ENCODE measurements at regions not wholly inside any gene's neighbourhood (a gene's known extent, or its start where the extent isn't known, plus 50 kb on each side); places are given as distances from the start of the nearest gene placed in this dataset.
A peak's percentile ranks its signal among the peaks of the same experiment; 100 is the strongest.
"Not testable (repeated sequence)": the region's sequence is repeated elsewhere in the genome, so short reads cannot be mapped to it uniquely, and the experiment has no call there.

DNA sequence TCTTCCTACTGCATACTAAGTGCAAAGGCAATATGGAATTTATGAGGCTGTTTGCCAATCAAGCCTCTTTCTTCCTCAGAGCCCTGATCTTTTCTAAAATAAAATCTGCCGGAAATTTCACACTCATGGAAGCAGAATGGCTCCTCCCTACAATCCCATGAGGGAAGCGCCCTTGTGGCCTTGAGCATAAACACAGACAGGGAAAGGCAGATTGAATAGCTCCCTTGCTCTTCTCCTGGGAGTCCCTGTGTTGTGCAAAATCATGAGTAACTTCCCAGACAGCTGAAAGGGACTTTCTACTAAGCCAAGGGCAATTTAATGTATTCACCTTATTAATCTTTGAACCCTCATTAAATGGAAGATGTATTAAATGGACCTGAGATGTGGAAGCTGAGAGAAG, 226.1 kb upstream of the PIK3R1 start:
- Histone ChIP-seq H3K4me1 (no peaks in the 10 kb centered on the region), H3K27me3 (no peaks in the 10 kb centered on the region), H3K36me3 (no peaks in the 10 kb centered on the region), H3K9ac (no peak overlapping the region), H3K9me3 (replicated peaks in 1 of 11) (peaks cover 0 to 4% (median 0%) of the 10 kb centered on the region in 11 experiments; a peak in 1 of 22 replicates), H3K4me3 (no peak overlapping the region), H3K27ac (no peak overlapping the region), H4K20me1 (no peaks in the 10 kb centered on the region), H3K4me2 (no peak overlapping the region)
- no peak for TF ChIP-seq Cebpa-rat (IDR thresholded peaks at IDR 0.05)

DNA sequence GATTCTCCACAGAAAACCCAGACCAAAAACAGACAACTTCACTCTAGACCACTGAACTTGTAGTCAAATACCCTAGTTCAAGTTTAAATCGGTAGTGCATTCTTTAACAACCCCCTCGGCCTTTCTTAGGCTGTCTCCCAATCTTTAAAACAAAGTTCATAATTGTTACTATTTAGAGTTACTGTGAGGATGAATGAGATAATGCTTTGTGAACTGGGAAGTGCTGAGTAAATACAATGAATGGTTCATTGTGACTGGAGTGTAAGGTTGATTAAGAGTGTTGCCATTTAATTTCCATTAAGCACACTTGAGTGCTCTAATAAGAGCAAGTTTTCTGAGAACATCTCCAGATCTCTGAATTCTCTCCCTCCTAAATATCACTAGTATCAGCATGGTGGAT, 228.8 kb upstream of the PIK3R1 start:
- Histone ChIP-seq H3K9ac (no peak overlapping the region), H3K9me3 (replicated peaks in 1 of 11) (no peaks in the 10 kb centered on the region), H4K20me1 (no peaks in the 10 kb centered on the region), H3K36me3 (no peaks in the 10 kb centered on the region), H3K27ac (no peak overlapping the region), H3K4me2 (no peak overlapping the region), H3K4me3 (no peak overlapping the region), H3K27me3 (no peaks in the 10 kb centered on the region), H3K4me1 (peaks cover 10 to 18% (median 12%) of the 10 kb centered on the region in 10 experiments; a peak in 14 of 20 replicates)
- TF ChIP-seq Cebpa-rat (IDR thresholded peaks at IDR 0.05), result no peak

DNA sequence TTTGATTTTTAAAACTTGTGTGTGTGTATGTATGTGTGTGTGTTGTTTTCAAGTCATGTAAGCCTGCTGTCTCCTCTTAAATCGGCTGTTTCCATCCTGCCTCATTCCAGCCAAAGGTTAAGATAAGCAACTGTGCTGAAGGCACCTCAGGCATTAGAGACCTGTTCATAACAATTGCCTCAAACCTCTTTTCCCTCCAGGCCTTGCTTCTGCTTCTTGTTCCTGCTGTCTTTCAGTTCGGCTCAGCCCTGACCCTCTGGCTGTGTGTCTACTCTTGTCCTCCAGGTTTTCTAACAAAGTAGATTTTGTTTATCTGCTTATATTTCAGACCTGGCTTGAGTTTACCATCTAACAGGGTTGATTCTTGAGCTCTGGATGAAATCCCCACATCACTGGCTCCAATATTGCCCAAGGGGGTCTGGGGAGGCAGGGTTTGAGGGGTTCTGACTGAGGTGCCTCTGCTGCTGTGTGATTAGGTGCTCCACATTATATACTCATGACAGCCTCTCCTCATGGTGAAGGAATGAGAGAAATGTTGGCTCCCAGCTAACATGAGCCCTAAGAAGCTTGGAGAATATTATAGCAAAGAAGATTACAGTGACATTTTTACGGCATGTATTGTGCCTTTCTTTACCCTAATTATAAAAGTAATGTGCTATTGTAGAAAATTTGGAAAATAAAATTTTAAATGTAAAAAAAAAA, 229.7 kb upstream of the PIK3R1 start:
- Histone ChIP-seq H3K4me2 (no peak overlapping the region), H3K27me3 (no peaks in the 10 kb centered on the region), H3K4me1 (peaks cover 10 to 18% (median 12%) of the 10 kb centered on the region in 10 experiments; a peak in 14 of 20 replicates), H3K9me3 (replicated peaks in 1 of 11) (no peaks in the 10 kb centered on the region), H4K20me1 (no peaks in the 10 kb centered on the region), H3K4me3 (no peak overlapping the region), H3K27ac (no peak overlapping the region), H3K36me3 (no peaks in the 10 kb centered on the region), H3K9ac (no peak overlapping the region)
- no peak for TF ChIP-seq Cebpa-rat (IDR thresholded peaks at IDR 0.05)

DNA sequence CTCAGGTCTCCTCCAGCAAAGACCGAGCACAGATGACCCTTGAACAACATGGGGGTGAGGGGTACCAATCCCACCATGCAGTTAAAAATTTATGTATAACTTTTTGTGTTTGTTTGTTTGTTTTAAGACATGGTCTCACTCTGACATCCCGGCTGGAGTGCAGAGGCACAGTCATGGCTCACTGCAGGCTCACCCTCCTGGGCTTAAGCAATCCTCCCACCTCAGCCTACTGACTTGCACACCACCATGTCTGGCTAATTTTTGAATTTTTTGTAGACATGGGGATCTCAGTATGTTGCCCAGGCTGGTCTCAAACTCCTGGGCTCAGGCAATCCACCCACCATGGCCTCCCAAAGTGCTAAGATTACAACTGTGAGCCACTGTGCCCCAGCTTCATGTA, 231.0 kb upstream of the PIK3R1 start:
- no peak overlapping the region for H3K9ac ChIP-seq
- no peak for TF ChIP-seq Cebpa-rat (IDR thresholded peaks at IDR 0.05)
- H4K20me1 ChIP-seq, result no peaks in the 10 kb centered on the region
- no peak overlapping the region for H3K27ac ChIP-seq
- H3K4me3 ChIP-seq, result no peak overlapping the region
- H3K36me3 ChIP-seq, result no peaks in the 10 kb centered on the region
- no peaks in the 10 kb centered on the region for H3K9me3 ChIP-seq (replicated peaks in 1 of 11)
- H3K4me1 ChIP-seq, result peaks cover 10 to 18% (median 12%) of the 10 kb centered on the region in 10 experiments; a peak in 14 of 20 replicates
- no peak overlapping the region for H3K4me2 ChIP-seq
- H3K27me3 ChIP-seq, result no peaks in the 10 kb centered on the region

DNA sequence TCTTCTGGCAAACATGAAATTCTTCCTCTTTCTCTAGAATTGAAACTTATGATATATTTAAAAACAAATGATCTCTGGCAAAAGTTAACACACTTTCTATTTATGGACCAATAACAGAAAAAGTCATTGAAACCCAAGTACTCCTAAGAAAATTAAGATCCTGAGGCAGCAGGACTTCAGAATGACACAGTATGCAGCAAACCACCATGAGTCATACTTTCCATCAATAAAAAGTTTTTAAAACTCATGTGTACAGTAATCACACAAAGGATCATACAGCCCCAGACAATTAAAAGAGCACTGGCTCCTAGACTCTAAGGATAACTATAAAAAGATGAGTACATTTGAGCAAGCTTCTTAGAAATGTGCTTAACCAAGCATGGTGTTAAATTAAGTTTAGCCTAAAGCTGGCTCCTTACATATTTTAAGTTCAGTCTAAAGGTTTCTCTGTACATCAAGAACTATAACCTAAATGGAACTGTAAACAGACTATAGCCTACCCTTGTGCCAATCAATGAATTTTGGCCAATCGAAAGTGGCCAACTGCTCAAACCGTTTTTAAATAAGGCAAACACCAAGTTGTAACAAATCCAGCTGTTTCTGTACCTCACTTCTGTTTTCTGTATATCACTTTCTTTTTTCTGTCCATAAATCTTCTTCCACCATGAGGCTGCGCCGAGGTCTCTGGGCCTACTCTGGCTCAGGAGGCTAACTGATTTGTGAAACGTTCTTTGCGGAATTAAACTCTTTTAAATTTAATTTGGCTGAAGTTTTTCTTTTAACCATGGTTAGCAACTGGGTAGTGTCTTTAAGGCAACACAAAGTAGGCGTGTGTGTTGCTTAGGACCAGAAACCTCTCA, 232.1 kb upstream of the PIK3R1 start:
- Histone ChIP-seq H3K36me3 (no peaks in the 10 kb centered on the region), H3K27me3 (no peaks in the 10 kb centered on the region), H3K9ac (no peak overlapping the region; a peak in 1 of 22 replicates), H4K20me1 (no peaks in the 10 kb centered on the region), H3K4me3 (no peak overlapping the region), H3K9me3 (replicated peaks in 1 of 11) (no peaks in the 10 kb centered on the region), H3K4me1 (peaks cover 10 to 20% (median 12%) of the 10 kb centered on the region in 10 experiments; a peak in 15 of 20 replicates), H3K4me2 (peak overlapping the region in 9 of 11 experiments; percentile 6 to 82 (median 24); a peak in 11 of 22 replicates), H3K27ac (peak overlapping the region in 4 of 11 experiments; percentile 34 to 57 (median 42); a peak in 7 of 22 replicates)
- TF ChIP-seq Cebpa-rat (IDR thresholded peaks at IDR 0.05), result no peak

DNA sequence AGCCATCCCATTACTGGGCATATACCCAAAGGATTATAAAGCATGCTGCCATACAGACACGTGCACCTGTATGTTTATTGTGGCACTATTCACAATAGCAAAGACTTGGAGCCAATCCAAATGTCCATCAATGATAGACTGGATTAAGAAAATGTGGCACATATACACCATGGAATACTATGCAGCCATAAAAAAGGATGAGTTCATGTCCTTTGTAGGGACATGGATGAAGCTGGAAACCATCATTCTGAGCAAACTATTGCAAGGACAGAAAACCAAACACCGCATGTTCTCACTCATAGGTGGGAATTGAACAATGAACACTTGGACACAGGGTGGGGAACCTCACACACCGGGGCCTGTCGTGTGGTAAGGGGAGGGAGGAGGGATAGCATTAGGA, 233.4 kb upstream of the PIK3R1 start:
- not testable (repeated sequence) for H3K36me3 ChIP-seq; H4K20me1 ChIP-seq; H3K27me3 ChIP-seq; H3K9ac ChIP-seq; H3K4me3 ChIP-seq; H3K27ac ChIP-seq; H3K9me3 ChIP-seq (replicated peaks in 1 of 11)
- peaks cover 17 to 33% (median 23%) of the 10 kb centered on the region in 10 experiments for H3K4me1 ChIP-seq
- H3K4me2 ChIP-seq, result peak overlapping the region in 1 of 11 experiments; percentile 82; a peak in 1 of 22 replicates

DNA sequence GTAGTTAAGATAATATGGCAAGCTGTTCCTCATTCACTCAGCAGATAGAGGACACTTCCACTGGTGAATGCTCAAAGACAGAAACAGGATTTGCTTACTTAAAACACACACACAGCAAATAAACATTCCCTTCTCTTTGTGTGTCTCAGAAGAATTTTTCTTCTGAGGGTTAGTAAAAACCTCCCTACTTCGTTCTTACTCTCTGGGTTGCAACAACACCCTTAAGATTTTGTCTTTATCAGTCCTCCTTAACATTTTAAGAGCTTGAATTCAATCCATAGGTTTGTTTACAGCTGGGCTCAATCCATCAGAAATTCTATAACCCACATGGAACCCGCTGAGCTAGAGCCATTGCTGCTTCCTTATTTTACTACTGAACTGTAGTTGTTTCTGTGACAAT, 237.4 kb upstream of the PIK3R1 start:
- H3K9me3 ChIP-seq (replicated peaks in 1 of 11), result no peaks in the 10 kb centered on the region
- no peaks in the 10 kb centered on the region for H3K36me3 ChIP-seq
- H3K9ac ChIP-seq, result no peak overlapping the region
- peaks cover 22 to 35% (median 28%) of the 10 kb centered on the region in 10 experiments for H3K4me1 ChIP-seq
- no peaks in the 10 kb centered on the region for H3K27me3 ChIP-seq
- peak overlapping the region in 1 of 11 experiments; percentile 58; a peak in 2 of 22 replicates for H3K27ac ChIP-seq
- no peaks in the 10 kb centered on the region for H4K20me1 ChIP-seq
- H3K4me2 ChIP-seq, result peak overlapping the region in 9 of 11 experiments; percentile 70 to 86 (median 73); a peak in 13 of 22 replicates
- no peak for TF ChIP-seq Cebpa-rat (IDR thresholded peaks at IDR 0.05)
- no peak overlapping the region for H3K4me3 ChIP-seq

DNA sequence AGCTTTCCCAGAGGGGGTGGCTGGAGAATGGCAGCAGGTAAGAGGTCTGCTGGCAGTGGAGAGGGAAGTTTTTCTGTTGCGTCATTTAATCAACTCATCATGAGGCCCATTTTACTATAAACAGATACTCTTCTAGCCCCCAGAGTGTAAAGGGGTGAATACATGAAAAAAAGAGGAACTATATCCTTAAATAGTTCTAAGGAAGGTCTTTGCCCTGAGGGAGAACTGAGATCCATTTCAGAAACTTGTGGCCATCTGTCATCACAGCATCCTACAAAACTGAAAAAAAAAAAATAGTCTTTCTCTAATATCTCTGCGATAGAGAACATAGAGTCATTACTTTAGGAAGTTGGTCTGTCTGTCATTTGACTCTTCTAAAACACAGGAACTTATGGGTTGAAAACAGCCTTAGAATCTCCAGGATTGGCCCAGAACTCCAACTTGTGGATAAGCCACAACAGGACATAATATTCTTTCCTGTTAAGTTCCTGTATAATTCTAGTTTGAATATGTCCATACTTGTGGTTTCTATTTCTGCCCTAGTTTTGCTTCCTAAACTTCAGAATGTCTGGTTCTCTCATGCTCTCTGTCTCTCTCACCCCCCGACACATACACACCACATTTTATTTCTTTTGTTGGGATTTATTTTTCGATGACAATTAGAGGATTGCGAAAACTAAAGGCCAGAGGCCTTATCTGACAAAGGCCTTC, 238.5 kb upstream of the PIK3R1 start:
- Histone ChIP-seq H3K4me1 (peaks cover 20 to 32% (median 25%) of the 10 kb centered on the region in 10 experiments), H3K4me3 (no peak overlapping the region), H3K36me3 (no peaks in the 10 kb centered on the region), H4K20me1 (no peaks in the 10 kb centered on the region), H3K4me2 (peak overlapping the region; percentile 51 to 86 (median 73)), H3K27ac (peak overlapping the region in 10 of 11 experiments; percentile 46 to 63 (median 55); a peak in 21 of 22 replicates), H3K9me3 (replicated peaks in 1 of 11) (no peaks in the 10 kb centered on the region), H3K9ac (peak overlapping the region in 1 of 11 experiments; percentile 3; a peak in 5 of 22 replicates), H3K27me3 (no peaks in the 10 kb centered on the region)
- no peak for TF ChIP-seq Cebpa-rat (IDR thresholded peaks at IDR 0.05)

DNA sequence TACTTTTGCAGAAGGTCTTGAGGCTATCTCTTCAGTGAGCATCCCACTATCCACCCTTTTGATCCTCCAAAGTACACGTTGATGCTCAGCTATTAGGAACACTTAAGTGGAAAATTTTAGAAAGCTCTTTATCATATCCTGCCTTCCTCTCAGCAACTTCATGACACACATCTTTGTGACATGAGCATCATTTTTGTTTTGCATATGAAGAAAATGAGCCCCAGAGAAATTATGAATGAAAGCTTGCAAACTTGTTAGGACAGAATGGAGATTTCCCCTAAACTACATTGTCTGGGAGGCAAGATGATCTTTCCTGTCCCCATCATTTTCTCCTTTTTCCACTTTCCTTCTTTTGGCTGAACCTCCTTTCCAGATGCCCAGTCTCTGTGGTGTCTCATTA, 239.4 kb upstream of the PIK3R1 start:
- TF ChIP-seq Cebpa-rat (IDR thresholded peaks at IDR 0.05), result no peak
- Histone ChIP-seq H3K9ac (no peak overlapping the region), H4K20me1 (no peaks in the 10 kb centered on the region), H3K4me2 (peak overlapping the region; percentile 51 to 86 (median 73)), H3K4me1 (peaks cover 20 to 41% (median 27%) of the 10 kb centered on the region in 10 experiments), H3K4me3 (no peak overlapping the region), H3K9me3 (replicated peaks in 1 of 11) (no peaks in the 10 kb centered on the region), H3K27me3 (no peaks in the 10 kb centered on the region), H3K27ac (peak overlapping the region in 10 of 11 experiments; percentile 38 to 63 (median 52); a peak in 18 of 22 replicates), H3K36me3 (no peaks in the 10 kb centered on the region)

All from BLaER1 treated with 17β-estradiol and CSF1 and Interleukin-3, amounts not matched to agents 10 nM and 100 nM (cell line).